ENCODE measurements at regions not wholly inside any gene's neighbourhood (a gene's known extent, or its start where the extent isn't known, plus 50 kb on each side); places are given as distances from the start of the nearest gene placed in this dataset.

DNA sequence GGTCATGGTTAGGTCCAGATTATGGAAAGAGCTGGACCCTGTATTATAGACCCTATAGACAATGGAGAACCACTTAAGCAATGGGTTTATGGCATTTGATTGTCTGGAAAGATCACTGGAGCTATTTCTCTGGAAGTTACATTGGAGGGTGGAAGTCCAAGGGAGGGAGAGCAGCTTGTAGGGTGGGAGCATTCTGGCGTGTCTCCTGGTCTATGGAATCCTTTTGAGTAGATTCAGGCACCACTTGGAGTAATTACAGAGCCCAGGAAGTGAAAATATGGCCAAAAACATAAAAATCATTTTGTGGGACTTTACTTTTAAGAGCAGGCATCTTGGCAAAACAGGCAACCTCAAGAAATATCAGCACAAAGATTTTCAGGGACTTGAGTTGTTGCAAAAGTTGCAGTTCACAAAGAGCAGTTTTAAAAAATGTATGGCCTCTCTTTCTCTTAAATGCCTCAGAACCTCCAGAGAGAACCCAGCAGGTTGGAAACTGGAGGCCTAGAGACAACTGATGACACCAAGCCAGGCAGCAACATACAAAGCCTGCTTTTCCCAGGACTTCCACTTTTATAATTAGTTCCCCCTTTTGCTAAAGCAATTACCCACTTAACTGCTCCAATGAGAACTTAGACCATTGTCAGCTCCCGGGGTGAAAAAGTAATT lies 331.0 kb downstream of the MYCN start (continued):
- TF ChIP-seq ASH2L (IDR thresholded peaks at IDR 0.05; ENCODE audit: low read length), result no peak
- no peak for TF ChIP-seq E2F6 (IDR thresholded peaks at IDR 0.05)
- TF ChIP-seq, protein P1, sequence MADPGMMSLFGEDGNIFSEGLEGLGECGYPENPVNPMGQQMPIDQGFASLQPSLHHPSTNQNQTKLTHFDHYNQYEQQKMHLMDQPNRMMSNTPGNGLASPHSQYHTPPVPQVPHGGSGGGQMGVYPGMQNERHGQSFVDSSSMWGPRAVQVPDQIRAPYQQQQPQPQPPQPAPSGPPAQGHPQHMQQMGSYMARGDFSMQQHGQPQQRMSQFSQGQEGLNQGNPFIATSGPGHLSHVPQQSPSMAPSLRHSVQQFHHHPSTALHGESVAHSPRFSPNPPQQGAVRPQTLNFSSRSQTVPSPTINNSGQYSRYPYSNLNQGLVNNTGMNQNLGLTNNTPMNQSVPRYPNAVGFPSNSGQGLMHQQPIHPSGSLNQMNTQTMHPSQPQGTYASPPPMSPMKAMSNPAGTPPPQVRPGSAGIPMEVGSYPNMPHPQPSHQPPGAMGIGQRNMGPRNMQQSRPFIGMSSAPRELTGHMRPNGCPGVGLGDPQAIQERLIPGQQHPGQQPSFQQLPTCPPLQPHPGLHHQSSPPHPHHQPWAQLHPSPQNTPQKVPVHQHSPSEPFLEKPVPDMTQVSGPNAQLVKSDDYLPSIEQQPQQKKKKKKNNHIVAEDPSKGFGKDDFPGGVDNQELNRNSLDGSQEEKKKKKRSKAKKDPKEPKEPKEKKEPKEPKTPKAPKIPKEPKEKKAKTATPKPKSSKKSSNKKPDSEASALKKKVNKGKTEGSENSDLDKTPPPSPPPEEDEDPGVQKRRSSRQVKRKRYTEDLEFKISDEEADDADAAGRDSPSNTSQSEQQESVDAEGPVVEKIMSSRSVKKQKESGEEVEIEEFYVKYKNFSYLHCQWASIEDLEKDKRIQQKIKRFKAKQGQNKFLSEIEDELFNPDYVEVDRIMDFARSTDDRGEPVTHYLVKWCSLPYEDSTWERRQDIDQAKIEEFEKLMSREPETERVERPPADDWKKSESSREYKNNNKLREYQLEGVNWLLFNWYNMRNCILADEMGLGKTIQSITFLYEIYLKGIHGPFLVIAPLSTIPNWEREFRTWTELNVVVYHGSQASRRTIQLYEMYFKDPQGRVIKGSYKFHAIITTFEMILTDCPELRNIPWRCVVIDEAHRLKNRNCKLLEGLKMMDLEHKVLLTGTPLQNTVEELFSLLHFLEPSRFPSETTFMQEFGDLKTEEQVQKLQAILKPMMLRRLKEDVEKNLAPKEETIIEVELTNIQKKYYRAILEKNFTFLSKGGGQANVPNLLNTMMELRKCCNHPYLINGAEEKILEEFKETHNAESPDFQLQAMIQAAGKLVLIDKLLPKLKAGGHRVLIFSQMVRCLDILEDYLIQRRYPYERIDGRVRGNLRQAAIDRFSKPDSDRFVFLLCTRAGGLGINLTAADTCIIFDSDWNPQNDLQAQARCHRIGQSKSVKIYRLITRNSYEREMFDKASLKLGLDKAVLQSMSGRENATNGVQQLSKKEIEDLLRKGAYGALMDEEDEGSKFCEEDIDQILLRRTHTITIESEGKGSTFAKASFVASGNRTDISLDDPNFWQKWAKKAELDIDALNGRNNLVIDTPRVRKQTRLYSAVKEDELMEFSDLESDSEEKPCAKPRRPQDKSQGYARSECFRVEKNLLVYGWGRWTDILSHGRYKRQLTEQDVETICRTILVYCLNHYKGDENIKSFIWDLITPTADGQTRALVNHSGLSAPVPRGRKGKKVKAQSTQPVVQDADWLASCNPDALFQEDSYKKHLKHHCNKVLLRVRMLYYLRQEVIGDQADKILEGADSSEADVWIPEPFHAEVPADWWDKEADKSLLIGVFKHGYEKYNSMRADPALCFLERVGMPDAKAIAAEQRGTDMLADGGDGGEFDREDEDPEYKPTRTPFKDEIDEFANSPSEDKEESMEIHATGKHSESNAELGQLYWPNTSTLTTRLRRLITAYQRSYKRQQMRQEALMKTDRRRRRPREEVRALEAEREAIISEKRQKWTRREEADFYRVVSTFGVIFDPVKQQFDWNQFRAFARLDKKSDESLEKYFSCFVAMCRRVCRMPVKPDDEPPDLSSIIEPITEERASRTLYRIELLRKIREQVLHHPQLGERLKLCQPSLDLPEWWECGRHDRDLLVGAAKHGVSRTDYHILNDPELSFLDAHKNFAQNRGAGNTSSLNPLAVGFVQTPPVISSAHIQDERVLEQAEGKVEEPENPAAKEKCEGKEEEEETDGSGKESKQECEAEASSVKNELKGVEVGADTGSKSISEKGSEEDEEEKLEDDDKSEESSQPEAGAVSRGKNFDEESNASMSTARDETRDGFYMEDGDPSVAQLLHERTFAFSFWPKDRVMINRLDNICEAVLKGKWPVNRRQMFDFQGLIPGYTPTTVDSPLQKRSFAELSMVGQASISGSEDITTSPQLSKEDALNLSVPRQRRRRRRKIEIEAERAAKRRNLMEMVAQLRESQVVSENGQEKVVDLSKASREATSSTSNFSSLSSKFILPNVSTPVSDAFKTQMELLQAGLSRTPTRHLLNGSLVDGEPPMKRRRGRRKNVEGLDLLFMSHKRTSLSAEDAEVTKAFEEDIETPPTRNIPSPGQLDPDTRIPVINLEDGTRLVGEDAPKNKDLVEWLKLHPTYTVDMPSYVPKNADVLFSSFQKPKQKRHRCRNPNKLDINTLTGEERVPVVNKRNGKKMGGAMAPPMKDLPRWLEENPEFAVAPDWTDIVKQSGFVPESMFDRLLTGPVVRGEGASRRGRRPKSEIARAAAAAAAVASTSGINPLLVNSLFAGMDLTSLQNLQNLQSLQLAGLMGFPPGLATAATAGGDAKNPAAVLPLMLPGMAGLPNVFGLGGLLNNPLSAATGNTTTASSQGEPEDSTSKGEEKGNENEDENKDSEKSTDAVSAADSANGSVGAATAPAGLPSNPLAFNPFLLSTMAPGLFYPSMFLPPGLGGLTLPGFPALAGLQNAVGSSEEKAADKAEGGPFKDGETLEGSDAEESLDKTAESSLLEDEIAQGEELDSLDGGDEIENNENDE (IDR thresholded peaks at IDR 0.05; ENCODE audit: insufficient replicate concordance, low read length), result no peak
- no peak for TF ChIP-seq RXRA (IDR thresholded peaks at IDR 0.05; ENCODE audit: insufficient read depth, low read depth, low read length)
- TF ChIP-seq EGR1 (IDR thresholded peaks at IDR 0.05; ENCODE audit: borderline replicate concordance, low read depth, low read length), result no peak
- no peak for TF ChIP-seq KDM1A (IDR thresholded peaks at IDR 0.05; ENCODE audit: borderline replicate concordance, low read length)

Data from H1 (cell line).